PFSK-1 (cell line): ENCODE measurements at regions not wholly inside any gene's neighbourhood (a gene's known extent, or its start where the extent isn't known, plus 50 kb on each side); places are given as distances from the start of the nearest gene placed in this dataset.

ENCODE experiments used
- POLR2AphosphoS5 ChIP-seq: IDR thresholded peaks from 2 replicates; pipeline ENCODE4 v1.6.1; 2012; ENCODE audit warnings: low read depth, mild to moderate bottlenecking, control low read depth, low read length, moderate library complexity
- REST ChIP-seq, 2 experiments: IDR thresholded peaks; 2 replicates each; pipeline versions ENCODE4 v1.6.1 to v1.8.0; 2011 to 2012; ENCODE audit warnings: low read depth in 2 of 2, low read length in 2 of 2, control low read depth in 1 of 2, inconsistent platforms in 1 of 2, mild to moderate bottlenecking in 1 of 2, moderate library complexity in 1 of 2; ENCODE audit not compliant: insufficient read depth in 1 of 2
- SIN3A ChIP-seq: IDR thresholded peaks from 2 replicates; pipeline ENCODE4 v1.6.1; 2012; ENCODE audit warnings: mild to moderate bottlenecking, low read length, moderate library complexity, borderline replicate concordance; ENCODE audit not compliant: insufficient read depth
- TAF1 ChIP-seq: IDR thresholded peaks from 2 replicates; pipeline ENCODE4 v1.6.1; 2012; ENCODE audit warnings: low read length, control low read depth, borderline replicate concordance; ENCODE audit not compliant: insufficient read depth

GRCh38 chr9:129359162-129359811 is 181.2 kb upstream of the IER5L start:
- TF ChIP-seq SIN3A: no peak
- TF ChIP-seq TAF1: no peak
- TF ChIP-seq POLR2AphosphoS5: no peak
- TF ChIP-seq REST (IDR thresholded peaks at IDR 0.05; ENCODE audit: insufficient read depth in 1 of 2, low read depth in 2 of 2, low read length in 2 of 2): no peak
